ENCODE measurements at regions not wholly inside any gene's neighbourhood (a gene's known extent, or its start where the extent isn't known, plus 50 kb on each side); places are given as distances from the start of the nearest gene placed in this dataset.

- no peak for TF ChIP-seq CTCF (IDR thresholded peaks at IDR 0.05)
- TF ChIP-seq POLR2A (IDR thresholded peaks at IDR 0.05) = no peak
Measured at GRCh38 chrX:114087543-114087942, 496.3 kb upstream of the HTR2C start.

Measured in right lobe of liver (tissue), 4 donors.